Esophagus squamous epithelium (tissue), 5 donors: ENCODE measurements at regions not wholly inside any gene's neighbourhood (a gene's known extent, or its start where the extent isn't known, plus 50 kb on each side); places are given as distances from the start of the nearest gene placed in this dataset.

ENCODE experiments used
- DNase-seq: peaks from one replicate; lab custom pipeline; 2025; lab: John Stamatoyannopoulos, UW
- H3K27ac ChIP-seq, 4 donors: fragments of 200-600 bp; sonication (generic); one replicate each; pipeline ENCODE4 v1.5.1; 2016 to 2019; ENCODE audit warnings: mild to moderate bottlenecking in 1 of 4
- H3K27me3 ChIP-seq, 4 donors: fragments of 200-600 bp; sonication (generic); 1 replicate in 3 of 4; 2 replicates in 1 of 4; pipeline versions ENCODE4 v1.5.1 to v1.6.0; 2017 to 2021; ENCODE audit warnings: antibody characterized with exemption in 1 of 4
- H3K36me3 ChIP-seq, 3 donors: fragments of 200-600 bp; sonication (generic); one replicate each; pipeline ENCODE4 v1.5.1; 2016 to 2019
- H3K4me1 ChIP-seq, 3 donors: fragments of 200-600 bp; sonication (generic); one replicate each; pipeline ENCODE4 v1.5.1; 2017 to 2019
- H3K4me3 ChIP-seq, 4 donors: fragments of 200-600 bp; sonication (generic); 1 replicate in 3 of 4; 2 replicates in 1 of 4; pipeline ENCODE4 v1.5.1; 2016 to 2019; ENCODE audit warnings: mild to moderate bottlenecking in 2 of 4, moderate library complexity in 1 of 4
- H3K9me3 ChIP-seq, 3 donors: fragments of 200-600 bp; sonication (generic); one replicate each; pipeline ENCODE4 v1.5.1; 2016 to 2019
- CTCF ChIP-seq, 6 experiments: fragments of 450-650 bp in 4 of 6; fragments of 200-600 bp in 2 of 6; sonication (generic) in 2 of 6; IDR thresholded peaks; one replicate each; pipeline ENCODE4 v1.5.1; 2016 to 2019; ENCODE audit warnings: antibody characterized with exemption in 6 of 6, mild to moderate bottlenecking in 4 of 6, moderate library complexity in 4 of 6
- POLR2A ChIP-seq, 4 donors: fragments of 450-650 bp; IDR thresholded peaks; one replicate each; pipeline ENCODE4 v1.6.1; 2017; ENCODE audit warnings: antibody characterized with exemption in 4 of 4, mild to moderate bottlenecking in 4 of 4, moderate library complexity in 3 of 4
- WGBS, 2 donors: methylation state at CpG; one replicate each; pipeline ENCODE4 v1.1.5; 2018; 5-methylcytosine and 5-hydroxymethylcytosine counted together
- intact Hi-C: fragments of 100-400 bp; cut with DNase I; formaldehyde crosslinking; loops from one replicate; pipeline ENCODE4 v1.15.0; 2022
- donor health status: DM: yes; HTN: yes; CAD: no.

GRCh38 chr13:68185444-68186141, 955.5 kb upstream of the PCDH9 start:
- H3K4me1 ChIP-seq = no peaks in the 10 kb centered on the region
- WGBS, 2 donors = 24% methylated on average over 3 of the region's 3 CpGs
- DNase-seq = no peak
- intact Hi-C loops = no loop called here
- H3K9me3 ChIP-seq = peaks cover 0 to 2% (median 0%) of the 10 kb centered on the region in 3 donors
- no peaks in the 10 kb centered on the region for H3K36me3 ChIP-seq
- TF ChIP-seq POLR2A (IDR thresholded peaks at IDR 0.05) = no peak
- no peak for TF ChIP-seq CTCF (IDR thresholded peaks at IDR 0.05)
- H3K27me3 ChIP-seq = no peaks in the 10 kb centered on the region
- no peak overlapping the region for H3K4me3 ChIP-seq
- no peak overlapping the region for H3K27ac ChIP-seq

GRCh38 chr13:68176475-68176874, 946.3 kb upstream of the PCDH9 start:
- no peak for DNase-seq
- H3K9me3 ChIP-seq = peaks cover 0 to 23% (median 0%) of the 10 kb centered on the region in 3 donors
- no peaks in the 10 kb centered on the region for H3K36me3 ChIP-seq
- intact Hi-C loops = no loop called here
- H3K27ac ChIP-seq = no peak overlapping the region
- TF ChIP-seq POLR2A (IDR thresholded peaks at IDR 0.05) (no peak), CTCF (IDR thresholded peaks at IDR 0.05) (no peak)
- WGBS, 2 donors = 20 to 26% methylated on average over 2 of the region's 2 CpGs
- H3K4me1 ChIP-seq = no peaks in the 10 kb centered on the region
- no peak overlapping the region for H3K4me3 ChIP-seq
- H3K27me3 ChIP-seq = no peaks in the 10 kb centered on the region

- intact Hi-C loops = no loop called here
- Histone ChIP-seq H3K27me3 (no peaks in the 10 kb centered on the region), H3K4me3 (no peak overlapping the region), H3K4me1 (no peaks in the 10 kb centered on the region), H3K27ac (no peak overlapping the region), H3K36me3 (no peaks in the 10 kb centered on the region), H3K9me3 (peaks cover 0 to 22% (median 0%) of the 10 kb centered on the region in 3 donors)
- DNase-seq = no peak
- TF ChIP-seq CTCF (IDR thresholded peaks at IDR 0.05) = no peak
- TF ChIP-seq POLR2A (IDR thresholded peaks at IDR 0.05) = no peak
- 88 to 93% methylated on average over 2 of the region's 2 CpGs for WGBS, 2 donors
Observed at GRCh38 chr13:68174893-68175292, 944.8 kb upstream of the PCDH9 start.

- Histone ChIP-seq H3K4me1 (no peaks in the 10 kb centered on the region), H3K4me3 (no peak overlapping the region), H3K9me3 (peaks cover 0 to 16% (median 0%) of the 10 kb centered on the region in 3 donors), H3K36me3 (no peaks in the 10 kb centered on the region), H3K27ac (no peak overlapping the region), H3K27me3 (no peaks in the 10 kb centered on the region)
- no peak for DNase-seq
- intact Hi-C loops = no loop called here
- 54 to 57% methylated on average over 2 of the region's 2 CpGs for WGBS, 2 donors
- TF ChIP-seq CTCF (IDR thresholded peaks at IDR 0.05) = no peak
Observed at GRCh38 chr13:68173111-68173510, 943.0 kb upstream of the PCDH9 start.

GRCh38 chr13:68170961-68171360, 940.8 kb upstream of the PCDH9 start:
- WGBS, 2 donors = no CpG with 5 or more reads among the region's 37 CpGs
- no peaks in the 10 kb centered on the region for H3K4me1 ChIP-seq
- H3K27ac ChIP-seq = no peak overlapping the region
- intact Hi-C loops = no loop called here
- TF ChIP-seq CTCF (IDR thresholded peaks at IDR 0.05) (no peak), POLR2A (IDR thresholded peaks at IDR 0.05) (no peak)
- no peak for DNase-seq
- no peaks in the 10 kb centered on the region for H3K36me3 ChIP-seq
- peaks cover 0 to 8% (median 0%) of the 10 kb centered on the region in 3 donors for H3K9me3 ChIP-seq
- no peak overlapping the region for H3K4me3 ChIP-seq
- no peaks in the 10 kb centered on the region for H3K27me3 ChIP-seq
